DND-41 (cell line): ENCODE measurements at regions not wholly inside any gene's neighbourhood (a gene's known extent, or its start where the extent isn't known, plus 50 kb on each side); places are given as distances from the start of the nearest gene placed in this dataset.

Experiments used
- EZH2 ChIP-seq: IDR thresholded peaks from 3 replicates; pipeline ENCODE4 v1.6.1; 2012; ENCODE audit warnings: borderline replicate concordance, low read depth, mild to moderate bottlenecking, moderate library complexity, low read length, inconsistent platforms; ENCODE audit not compliant: severe bottlenecking
- TF ChIP-seq, protein P1 (sequence below): IDR thresholded peaks from 2 replicates; pipeline ENCODE4 v1.5.1; 2012; ENCODE audit warnings: borderline replicate concordance, low read length, moderate library complexity, mild to moderate bottlenecking; ENCODE audit not compliant: poor library complexity, severe bottlenecking; ENCODE audit errors: extremely low read depth

DNA sequence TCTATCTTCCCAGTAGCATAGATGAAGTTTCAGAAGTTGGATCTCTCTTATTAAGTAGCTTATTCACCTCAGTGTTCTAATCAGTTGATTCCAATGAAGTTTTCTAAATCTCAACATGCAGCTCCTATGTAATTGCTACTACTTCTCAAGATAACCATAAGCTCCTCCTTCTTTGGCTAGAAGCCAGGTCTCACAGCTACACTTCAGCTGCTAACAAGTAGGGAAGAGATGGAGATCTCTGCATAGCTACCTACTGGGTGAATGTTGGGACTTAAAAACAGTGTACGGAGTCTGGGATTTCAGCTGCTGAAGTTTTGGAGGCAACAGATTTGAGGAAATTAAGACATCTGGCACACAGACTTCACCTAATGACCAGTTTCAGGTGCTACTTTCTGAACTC, 661.0 kb downstream of the SLITRK1 start:
- TF ChIP-seq, protein P1, sequence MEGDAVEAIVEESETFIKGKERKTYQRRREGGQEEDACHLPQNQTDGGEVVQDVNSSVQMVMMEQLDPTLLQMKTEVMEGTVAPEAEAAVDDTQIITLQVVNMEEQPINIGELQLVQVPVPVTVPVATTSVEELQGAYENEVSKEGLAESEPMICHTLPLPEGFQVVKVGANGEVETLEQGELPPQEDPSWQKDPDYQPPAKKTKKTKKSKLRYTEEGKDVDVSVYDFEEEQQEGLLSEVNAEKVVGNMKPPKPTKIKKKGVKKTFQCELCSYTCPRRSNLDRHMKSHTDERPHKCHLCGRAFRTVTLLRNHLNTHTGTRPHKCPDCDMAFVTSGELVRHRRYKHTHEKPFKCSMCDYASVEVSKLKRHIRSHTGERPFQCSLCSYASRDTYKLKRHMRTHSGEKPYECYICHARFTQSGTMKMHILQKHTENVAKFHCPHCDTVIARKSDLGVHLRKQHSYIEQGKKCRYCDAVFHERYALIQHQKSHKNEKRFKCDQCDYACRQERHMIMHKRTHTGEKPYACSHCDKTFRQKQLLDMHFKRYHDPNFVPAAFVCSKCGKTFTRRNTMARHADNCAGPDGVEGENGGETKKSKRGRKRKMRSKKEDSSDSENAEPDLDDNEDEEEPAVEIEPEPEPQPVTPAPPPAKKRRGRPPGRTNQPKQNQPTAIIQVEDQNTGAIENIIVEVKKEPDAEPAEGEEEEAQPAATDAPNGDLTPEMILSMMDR, result no peak
- TF ChIP-seq EZH2, result no peak
